CD4-positive, alpha-beta memory T cell (primary cell): ENCODE measurements at regions not wholly inside any gene's neighbourhood (a gene's known extent, or its start where the extent isn't known, plus 50 kb on each side); places are given as distances from the start of the nearest gene placed in this dataset.

Experiments used
- CTCF ChIA-PET: fragments of 350-600 bp; sonication (Branson Sonifier 250); formaldehyde crosslinking; loops from one replicate; lab custom pipeline; 2021; ENCODE audit warnings: inconsistent platforms; ENCODE audit not compliant: partially characterized antibody; lab: Charles Lee
- POLR2A ChIA-PET: fragments of 350-600 bp; sonication (Branson Sonifier 250); formaldehyde crosslinking; loops from one replicate; lab custom pipeline; 2021; ENCODE audit not compliant: partially characterized antibody; lab: Charles Lee
- DNase-seq, 5 donors: peaks; one replicate each; pipeline versions ENCODE4 v3.0.0 to v3.0.0-alpha.2; 2020 to 2022; ENCODE audit warnings: mixed read lengths in 1 of 5
- H3K27ac ChIP-seq: one replicate; pipeline ENCODE4 v1.7.0; 2013; ENCODE audit warnings: low read depth, low read length
- H3K27me3 ChIP-seq: 2 replicates; pipeline ENCODE4 v1.7.0; 2013; ENCODE audit warnings: mild to moderate bottlenecking, low read length, moderate library complexity; ENCODE audit not compliant: insufficient read depth
- H3K36me3 ChIP-seq: 2 replicates; pipeline ENCODE4 v1.7.0; 2013; ENCODE audit warnings: mild to moderate bottlenecking, low read length, moderate library complexity; ENCODE audit not compliant: insufficient read depth
- H3K4me1 ChIP-seq: 2 replicates; pipeline ENCODE4 v1.7.0; 2013; ENCODE audit warnings: mild to moderate bottlenecking, low read length, moderate library complexity; ENCODE audit not compliant: insufficient read depth
- H3K4me3 ChIP-seq, 2 donors: one replicate each; pipeline ENCODE4 v1.7.0; 2013; ENCODE audit warnings: low read length in 2 of 2, mild to moderate bottlenecking in 1 of 2
- H3K9me3 ChIP-seq, 2 donors: one replicate each; pipeline ENCODE4 v1.7.0; 2013; ENCODE audit warnings: low read length in 2 of 2, control low read depth in 1 of 2; ENCODE audit not compliant: control insufficient read depth in 1 of 2
- H3K27ac Mint-ChIP-seq, 7 donors: one replicate each; pipeline ENCODE4 v1.8.0; 2020 to 2021; ENCODE audit warnings: mixed read lengths in 7 of 7, mild to moderate bottlenecking in 6 of 7, inconsistent platforms in 3 of 7, moderate library complexity in 3 of 7
- H3K27me3 Mint-ChIP-seq, 2 donors: one replicate each; pipeline ENCODE4 v1.8.0; 2020 to 2021; ENCODE audit warnings: mixed read lengths in 2 of 2
- H3K36me3 Mint-ChIP-seq, 2 donors: one replicate each; pipeline ENCODE4 v1.8.0; 2020 to 2021; ENCODE audit warnings: mixed read lengths in 2 of 2, inconsistent platforms in 1 of 2, mild to moderate bottlenecking in 1 of 2
- H3K4me1 Mint-ChIP-seq, 4 donors: one replicate each; pipeline ENCODE4 v1.8.0; 2020 to 2021; ENCODE audit warnings: mixed read lengths in 4 of 4, mild to moderate bottlenecking in 1 of 4
- H3K4me3 Mint-ChIP-seq, 8 donors: one replicate each; pipeline ENCODE4 v1.8.0; 2020 to 2021; ENCODE audit warnings: mixed read lengths in 8 of 8, mild to moderate bottlenecking in 7 of 8, moderate library complexity in 6 of 8, inconsistent platforms in 3 of 8
- H3K9me3 Mint-ChIP-seq, 8 donors: one replicate each; pipeline ENCODE4 v1.8.0; 2020 to 2021; ENCODE audit warnings: mixed read lengths in 8 of 8, mild to moderate bottlenecking in 5 of 8, inconsistent platforms in 3 of 8, moderate library complexity in 1 of 8
- intact Hi-C: fragments of 100-400 bp; cut with micrococcal nuclease; formaldehyde crosslinking; loops from one replicate; pipeline ENCODE4 v1.15.1; 2023

GRCh38 chr6:21524201-21524600 lies 69.3 kb upstream of the SOX4 start:
- Mint-ChIP-seq H3K4me1 (no peaks in the 10 kb centered on the region), H3K36me3 (no peaks in the 10 kb centered on the region), H3K4me3 (no peak overlapping the region), H3K27ac (no peak overlapping the region), H3K9me3 (peaks cover 0 to 6% (median 0%) of the 10 kb centered on the region in 8 donors), H3K27me3 (no peaks in the 10 kb centered on the region)
- no peaks in the 10 kb centered on the region for H3K36me3 ChIP-seq
- H3K27ac ChIP-seq = no peak overlapping the region
- no peaks in the 10 kb centered on the region for H3K9me3 ChIP-seq
- ChIA-PET CTCF (no interaction called here), POLR2A (no interaction called here)
- no peak overlapping the region for H3K4me3 ChIP-seq
- H3K27me3 ChIP-seq = no peaks in the 10 kb centered on the region
- no peak for DNase-seq
- H3K4me1 ChIP-seq = no peaks in the 10 kb centered on the region
- intact Hi-C loops = no loop called here

- H3K9me3 ChIP-seq = no peaks in the 10 kb centered on the region
- POLR2A ChIA-PET = no interaction called here
- intact Hi-C loops = no loop called here
- Mint-ChIP-seq H3K9me3 (peaks cover 0 to 8% (median 0%) of the 10 kb centered on the region in 8 donors), H3K27ac (no peak overlapping the region), H3K27me3 (peaks cover 0 to 4% of the 10 kb centered on the region in 2 donors), H3K36me3 (no peaks in the 10 kb centered on the region), H3K4me3 (no peak overlapping the region), H3K4me1 (no peaks in the 10 kb centered on the region)
- H3K27ac ChIP-seq = no peak overlapping the region
- no peak for DNase-seq
- H3K36me3 ChIP-seq = no peaks in the 10 kb centered on the region
- H3K27me3 ChIP-seq = no peaks in the 10 kb centered on the region
- CTCF ChIA-PET = no interaction called here
- no peaks in the 10 kb centered on the region for H3K4me1 ChIP-seq
- no peak overlapping the region for H3K4me3 ChIP-seq
Observed at GRCh38 chr6:21526974-21527373, 66.6 kb upstream of the SOX4 start.

GRCh38 chr6:21527731-21528130 lies 65.8 kb upstream of the SOX4 start:
- H3K9me3 ChIP-seq = no peaks in the 10 kb centered on the region
- Mint-ChIP-seq H3K27me3 (peaks cover 0 to 4% of the 10 kb centered on the region in 2 donors), H3K4me3 (no peak overlapping the region), H3K4me1 (no peaks in the 10 kb centered on the region), H3K36me3 (no peaks in the 10 kb centered on the region), H3K9me3 (peaks cover 0 to 8% (median 0%) of the 10 kb centered on the region in 8 donors), H3K27ac (no peak overlapping the region)
- ChIA-PET CTCF (no interaction called here), POLR2A (no interaction called here)
- no peaks in the 10 kb centered on the region for H3K27me3 ChIP-seq
- H3K4me3 ChIP-seq = no peak overlapping the region
- DNase-seq = no peak
- H3K36me3 ChIP-seq = no peaks in the 10 kb centered on the region
- H3K4me1 ChIP-seq = no peaks in the 10 kb centered on the region
- no peak overlapping the region for H3K27ac ChIP-seq
- intact Hi-C loops = no loop called here

GRCh38 chr6:21529431-21529830 lies 64.1 kb upstream of the SOX4 start:
- ChIA-PET CTCF (no interaction called here), POLR2A (no interaction called here)
- H3K36me3 ChIP-seq = no peaks in the 10 kb centered on the region
- DNase-seq = no peak
- Mint-ChIP-seq H3K4me3 (no peak overlapping the region), H3K9me3 (peaks cover 0 to 8% (median 0%) of the 10 kb centered on the region in 8 donors), H3K27me3 (peaks cover 0 to 4% of the 10 kb centered on the region in 2 donors), H3K27ac (no peak overlapping the region), H3K4me1 (no peaks in the 10 kb centered on the region), H3K36me3 (no peaks in the 10 kb centered on the region)
- no peak overlapping the region for H3K4me3 ChIP-seq
- H3K27me3 ChIP-seq = no peaks in the 10 kb centered on the region
- H3K9me3 ChIP-seq = no peaks in the 10 kb centered on the region
- H3K4me1 ChIP-seq = no peaks in the 10 kb centered on the region
- no peak overlapping the region for H3K27ac ChIP-seq
- intact Hi-C loops = no loop called here

GRCh38 chr6:21531393-21531792 lies 62.2 kb upstream of the SOX4 start:
- DNase-seq = no peak
- ChIA-PET CTCF (no interaction called here), POLR2A (no interaction called here)
- Mint-ChIP-seq H3K9me3 (peaks cover 0 to 8% (median 0%) of the 10 kb centered on the region in 8 donors), H3K36me3 (no peaks in the 10 kb centered on the region), H3K4me3 (no peak overlapping the region), H3K4me1 (no peaks in the 10 kb centered on the region), H3K27ac (no peak overlapping the region), H3K27me3 (peaks cover 0 to 7% of the 10 kb centered on the region in 2 donors)
- intact Hi-C loops = no loop called here
- no peak overlapping the region for H3K27ac ChIP-seq
- H3K4me3 ChIP-seq = no peak overlapping the region
- no peaks in the 10 kb centered on the region for H3K9me3 ChIP-seq
- no peaks in the 10 kb centered on the region for H3K4me1 ChIP-seq
- H3K27me3 ChIP-seq = no peaks in the 10 kb centered on the region
- H3K36me3 ChIP-seq = no peaks in the 10 kb centered on the region

GRCh38 chr6:21533678-21534077 lies 59.9 kb upstream of the SOX4 start:
- Histone ChIP-seq H3K27me3 (no peaks in the 10 kb centered on the region), H3K36me3 (no peaks in the 10 kb centered on the region), H3K4me3 (no peak overlapping the region), H3K27ac (no peak overlapping the region), H3K9me3 (no peaks in the 10 kb centered on the region), H3K4me1 (no peaks in the 10 kb centered on the region)
- H3K4me3 Mint-ChIP-seq = no peak overlapping the region
- peaks cover 0 to 3% (median 0%) of the 10 kb centered on the region in 8 donors for H3K9me3 Mint-ChIP-seq
- peaks cover 1 to 8% of the 10 kb centered on the region in 2 donors for H3K27me3 Mint-ChIP-seq
- CTCF ChIA-PET = no interaction called here
- no peaks in the 10 kb centered on the region for H3K4me1 Mint-ChIP-seq
- no peak for DNase-seq
- POLR2A ChIA-PET = no interaction called here
- intact Hi-C loops = no loop called here
- H3K36me3 Mint-ChIP-seq = no peaks in the 10 kb centered on the region
- no peak overlapping the region for H3K27ac Mint-ChIP-seq

- H3K27me3 ChIP-seq = no peaks in the 10 kb centered on the region
- H3K9me3 ChIP-seq = no peaks in the 10 kb centered on the region
- H3K36me3 ChIP-seq = no peaks in the 10 kb centered on the region
- ChIA-PET CTCF (no interaction called here), POLR2A (no interaction called here)
- H3K4me3 ChIP-seq = no peak overlapping the region
- Mint-ChIP-seq H3K27me3 (peaks cover 3 to 12% of the 10 kb centered on the region in 2 donors), H3K4me1 (no peaks in the 10 kb centered on the region), H3K27ac (no peak overlapping the region), H3K36me3 (no peaks in the 10 kb centered on the region), H3K9me3 (peaks cover 0 to 2% (median 0%) of the 10 kb centered on the region in 8 donors), H3K4me3 (no peak overlapping the region)
- intact Hi-C loops = no loop called here
- H3K27ac ChIP-seq = no peak overlapping the region
- H3K4me1 ChIP-seq = no peaks in the 10 kb centered on the region
- no peak for DNase-seq
Observed at GRCh38 chr6:21536280-21536766, 57.2 kb upstream of the SOX4 start.

GRCh38 chr6:21537637-21538036 lies 55.9 kb upstream of the SOX4 start:
- no peak overlapping the region for H3K27ac ChIP-seq
- peaks cover 0 to 2% (median 0%) of the 10 kb centered on the region in 8 donors for H3K9me3 Mint-ChIP-seq
- H3K27me3 Mint-ChIP-seq = peaks cover 3 to 12% of the 10 kb centered on the region in 2 donors
- H3K4me3 ChIP-seq = no peak overlapping the region
- no peaks in the 10 kb centered on the region for H3K27me3 ChIP-seq
- no peaks in the 10 kb centered on the region for H3K9me3 ChIP-seq
- no peaks in the 10 kb centered on the region for H3K36me3 Mint-ChIP-seq
- intact Hi-C loops = no loop called here
- no peaks in the 10 kb centered on the region for H3K4me1 ChIP-seq
- POLR2A ChIA-PET = no interaction called here
- H3K4me1 Mint-ChIP-seq = no peaks in the 10 kb centered on the region
- no peak overlapping the region for H3K4me3 Mint-ChIP-seq
- no peak overlapping the region for H3K27ac Mint-ChIP-seq
- CTCF ChIA-PET = no interaction called here
- DNase-seq = no peak
- H3K36me3 ChIP-seq = no peaks in the 10 kb centered on the region
